ENCODE measurements at regions not wholly inside any gene's neighbourhood (a gene's known extent, or its start where the extent isn't known, plus 50 kb on each side); places are given as distances from the start of the nearest gene placed in this dataset.

DNA sequence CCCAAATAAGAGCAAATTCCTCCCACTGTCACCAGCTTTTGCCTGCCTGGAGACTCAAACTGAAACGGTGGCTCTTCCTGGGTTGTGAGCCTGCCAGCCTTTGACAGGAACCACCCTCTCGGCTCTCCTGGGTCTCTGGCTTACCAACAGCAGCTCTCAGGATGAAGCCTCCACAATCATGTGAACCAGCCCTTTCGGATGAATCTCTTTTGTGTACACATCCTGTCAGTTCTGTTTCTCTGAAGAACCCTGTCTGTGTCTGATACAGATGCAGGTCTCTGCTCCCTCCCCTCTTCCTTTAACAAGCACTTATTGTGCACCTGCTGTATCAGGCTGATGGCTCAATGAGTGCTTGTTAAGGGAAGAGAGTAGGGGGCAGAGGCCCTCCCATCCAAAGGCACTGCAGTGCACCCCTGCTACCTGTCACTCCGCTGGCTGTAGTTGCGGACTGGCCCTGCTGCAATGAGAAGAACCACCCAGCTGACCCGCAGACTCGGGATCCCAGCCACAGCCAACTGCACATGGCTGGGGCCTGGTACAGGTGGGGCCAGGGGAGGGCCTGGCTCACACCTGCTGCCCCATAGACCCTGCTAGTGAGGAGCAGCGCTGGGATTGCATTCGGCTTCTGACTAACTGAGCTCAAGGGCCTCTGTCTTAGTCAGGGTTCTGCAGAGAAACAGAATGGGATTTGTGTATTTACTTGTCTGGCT is 120.1 kb upstream of the PMEPA1 start:
- no peaks in the 10 kb centered on the region for H4K20me1 ChIP-seq (ENCODE audit: insufficient read depth)
- H3K27ac ChIP-seq (ENCODE audit: low read depth, low read length), result no peak overlapping the region
- no peaks in the 10 kb centered on the region for H3K36me3 ChIP-seq (ENCODE audit: control insufficient read depth in 1 of 2, insufficient read depth in 2 of 2, low read length in 2 of 2)
- CTCF ChIA-PET, result no interaction called here
- no peaks in the 10 kb centered on the region for H3K9me2 ChIP-seq (ENCODE audit: insufficient read depth)
- DNase-seq (ENCODE audit: low read depth, low spot score) (no peak), ATAC-seq (no peak)
- POLR2A ChIA-PET, result no interaction called here
- H3K27me3 ChIP-seq (ENCODE audit: insufficient read depth, low read length), result peaks cover 28% of the 10 kb centered on the region; the same call in 1 of the 2 replicates
- no TSS peak for BruUV-seq (replicated peaks)
- TF ChIP-seq POLR2AphosphoS5 (IDR thresholded peaks at IDR 0.05; ENCODE audit: low read depth, low read length) (no peak), EZH2 (IDR thresholded peaks at IDR 0.05) (no peak), EGR1 (IDR thresholded peaks at IDR 0.05; ENCODE audit: low read depth) (no peak), SP1 (IDR thresholded peaks at IDR 0.05; ENCODE audit: low read depth) (no peak), CEBPB (IDR thresholded peaks at IDR 0.05; ENCODE audit: low read depth) (no peak), TCF7L2 (IDR thresholded peaks at IDR 0.05; ENCODE audit: borderline replicate concordance, extremely low read depth, insufficient read depth, insufficient read length) (no peak), YY1 (IDR thresholded peaks at IDR 0.05; ENCODE audit: extremely low read depth, insufficient replicate concordance, low read depth, low read length) (no peak), ZFX (IDR thresholded peaks at IDR 0.05) (no peak)
- TF ChIP-seq, protein P1, sequence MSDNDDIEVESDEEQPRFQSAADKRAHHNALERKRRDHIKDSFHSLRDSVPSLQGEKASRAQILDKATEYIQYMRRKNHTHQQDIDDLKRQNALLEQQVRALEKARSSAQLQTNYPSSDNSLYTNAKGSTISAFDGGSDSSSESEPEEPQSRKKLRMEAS (IDR thresholded peaks at IDR 0.05), result no peak
- H3K9ac ChIP-seq (ENCODE audit: low read length), result no peak overlapping the region
- no peak overlapping the region for H2AFZ ChIP-seq (ENCODE audit: low read depth, low read length, poor library complexity, severe bottlenecking)
- H3K9me3 ChIP-seq (ENCODE audit: control insufficient read depth in 1 of 2, insufficient read depth in 1 of 2, low read depth in 1 of 2, low read length in 2 of 2), result no peaks in the 10 kb centered on the region
- no peak overlapping the region for H3K4me3 ChIP-seq (replicated peaks in 1 of 2; ENCODE audit: low read depth in 1 of 2, low read length in 2 of 2)
- RAD21 ChIA-PET (ENCODE audit: low non-redundant PET in 1 of 2, low total read pairs in 2 of 2, uncharacterized antibody in 2 of 2, unreplicated experiment in 2 of 2), result no interaction called here
- H3K4me2 ChIP-seq (ENCODE audit: low read length), result no peak overlapping the region
- H3K79me2 ChIP-seq (ENCODE audit: insufficient read depth, low read length), result no peaks in the 10 kb centered on the region
- H3K4me1 ChIP-seq (ENCODE audit: control insufficient read depth in 1 of 2, insufficient read depth in 2 of 2, low read length in 2 of 2), result no peaks in the 10 kb centered on the region
- intact Hi-C loops (cut with micrococcal nuclease), result no loop called here

DNA sequence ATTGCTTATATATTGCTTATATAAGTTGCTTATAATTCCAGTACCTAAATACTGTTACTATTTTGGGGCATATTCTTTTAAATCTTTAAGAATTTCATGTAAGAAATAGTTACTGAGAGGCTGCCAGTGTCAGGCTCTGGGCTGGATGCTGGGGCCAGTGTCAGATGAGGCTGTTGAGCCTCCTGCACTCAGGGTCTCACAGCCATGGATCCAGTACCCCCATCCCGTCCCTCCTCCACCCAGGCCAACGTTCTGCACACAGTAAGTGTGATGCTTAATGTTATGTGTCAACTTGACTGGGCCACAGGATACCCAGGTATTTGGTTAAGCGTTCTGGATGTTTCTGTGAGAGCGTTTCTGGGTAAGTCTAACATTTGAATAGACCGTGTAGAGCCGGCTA is 119.5 kb upstream of the PMEPA1 start:
- H3K27me3 ChIP-seq (ENCODE audit: insufficient read depth, low read length), result peaks cover 28% of the 10 kb centered on the region; the same call in 1 of the 2 replicates
- ChIA-PET POLR2A (no interaction called here), RAD21 (ENCODE audit: low non-redundant PET in 1 of 2, low total read pairs in 2 of 2, uncharacterized antibody in 2 of 2, unreplicated experiment in 2 of 2) (no interaction called here)
- TF ChIP-seq SRF (IDR thresholded peaks at IDR 0.05; ENCODE audit: low read depth) (no peak), CBX3 (IDR thresholded peaks at IDR 0.05; ENCODE audit: low read depth) (no peak), FOSL1 (IDR thresholded peaks at IDR 0.05; ENCODE audit: low read depth) (no peak), POLR2AphosphoS5 (IDR thresholded peaks at IDR 0.05; ENCODE audit: low read depth, low read length) (no peak), ELF1 (IDR thresholded peaks at IDR 0.05; ENCODE audit: borderline replicate concordance, low read depth) (no peak), YY1 (IDR thresholded peaks at IDR 0.05; ENCODE audit: extremely low read depth, insufficient replicate concordance, low read depth, low read length) (no peak), RAD21 (IDR thresholded peaks at IDR 0.05; ENCODE audit: low read depth) (no peak), EGR1 (IDR thresholded peaks at IDR 0.05; ENCODE audit: low read depth) (no peak)
- TF ChIP-seq, protein P2, sequence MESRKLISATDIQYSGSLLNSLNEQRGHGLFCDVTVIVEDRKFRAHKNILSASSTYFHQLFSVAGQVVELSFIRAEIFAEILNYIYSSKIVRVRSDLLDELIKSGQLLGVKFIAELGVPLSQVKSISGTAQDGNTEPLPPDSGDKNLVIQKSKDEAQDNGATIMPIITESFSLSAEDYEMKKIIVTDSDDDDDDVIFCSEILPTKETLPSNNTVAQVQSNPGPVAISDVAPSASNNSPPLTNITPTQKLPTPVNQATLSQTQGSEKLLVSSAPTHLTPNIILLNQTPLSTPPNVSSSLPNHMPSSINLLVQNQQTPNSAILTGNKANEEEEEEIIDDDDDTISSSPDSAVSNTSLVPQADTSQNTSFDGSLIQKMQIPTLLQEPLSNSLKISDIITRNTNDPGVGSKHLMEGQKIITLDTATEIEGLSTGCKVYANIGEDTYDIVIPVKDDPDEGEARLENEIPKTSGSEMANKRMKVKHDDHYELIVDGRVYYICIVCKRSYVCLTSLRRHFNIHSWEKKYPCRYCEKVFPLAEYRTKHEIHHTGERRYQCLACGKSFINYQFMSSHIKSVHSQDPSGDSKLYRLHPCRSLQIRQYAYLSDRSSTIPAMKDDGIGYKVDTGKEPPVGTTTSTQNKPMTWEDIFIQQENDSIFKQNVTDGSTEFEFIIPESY (IDR thresholded peaks at IDR 0.05; ENCODE audit: extremely low read depth, insufficient replicate concordance, low read length), result no peak
- TF ChIP-seq, protein P1 (IDR thresholded peaks at IDR 0.05), result no peak

More for the DNA sequence above, 119.5 kb upstream of the PMEPA1 start:
- DNase-seq (ENCODE audit: low read depth, low spot score) (no peak), ATAC-seq (no peak)
- intact Hi-C loops (cut with micrococcal nuclease), result no loop called here
- no peaks in the 10 kb centered on the region for H3K9me2 ChIP-seq (ENCODE audit: insufficient read depth)
- no peak overlapping the region for H2AFZ ChIP-seq (ENCODE audit: low read depth, low read length, poor library complexity, severe bottlenecking)
- no peak overlapping the region for H3K9ac ChIP-seq (ENCODE audit: low read length)
- H3K4me3 ChIP-seq (replicated peaks in 1 of 2; ENCODE audit: low read depth in 1 of 2, low read length in 2 of 2), result no peak overlapping the region
- H3K4me2 ChIP-seq (ENCODE audit: low read length), result no peak overlapping the region
- H3K4me1 ChIP-seq (ENCODE audit: control insufficient read depth in 1 of 2, insufficient read depth in 2 of 2, low read length in 2 of 2), result no peaks in the 10 kb centered on the region
- no TSS peak for BruUV-seq (replicated peaks)
- H4K20me1 ChIP-seq (ENCODE audit: insufficient read depth), result no peaks in the 10 kb centered on the region
- no peaks in the 10 kb centered on the region for H3K79me2 ChIP-seq (ENCODE audit: insufficient read depth, low read length)
- H3K9me3 ChIP-seq (ENCODE audit: control insufficient read depth in 1 of 2, insufficient read depth in 1 of 2, low read depth in 1 of 2, low read length in 2 of 2), result no peaks in the 10 kb centered on the region
- no peaks in the 10 kb centered on the region for H3K36me3 ChIP-seq (ENCODE audit: control insufficient read depth in 1 of 2, insufficient read depth in 2 of 2, low read length in 2 of 2)
- CTCF ChIA-PET, result no interaction called here
- H3K27ac ChIP-seq (ENCODE audit: low read depth, low read length), result no peak overlapping the region

All from HCT116 (cell line).